ENCODE measurements at regions not wholly inside any gene's neighbourhood (a gene's known extent, or its start where the extent isn't known, plus 50 kb on each side); places are given as distances from the start of the nearest gene placed in this dataset.

DNA sequence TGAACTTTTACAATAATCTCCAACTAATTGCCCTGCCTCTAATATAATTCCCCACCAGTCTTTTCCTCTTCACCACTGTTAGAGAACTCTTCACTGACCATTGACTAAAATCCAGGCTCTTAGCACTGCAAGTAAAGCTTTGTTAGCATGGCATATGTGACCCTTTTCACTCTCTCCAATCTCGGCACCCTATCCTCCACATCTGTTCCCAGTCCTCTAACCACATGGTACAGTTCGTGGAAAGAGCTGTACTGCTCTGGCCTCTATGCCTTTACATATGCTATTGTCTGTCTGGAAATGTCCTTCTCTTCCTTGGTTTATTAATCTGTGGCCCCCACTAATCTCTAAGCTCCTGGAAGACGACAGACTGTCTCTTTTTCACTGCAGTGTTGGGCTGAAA is 63.0 kb upstream of the EIF2S2 start:
- ChIA-PET CTCF (interaction anchor here (0.6 to 1.4 kb wide), 3 partner anchors 11 to 621 kb away, joined by 3 to 5 read pairs (median 3); no protein-coding TSS in a partner anchor), POLR2A (no interaction called here)
- no peak overlapping the region for H3K4me2 ChIP-seq (ENCODE audit: insufficient read depth, low read length)
- H3K4me3 ChIP-seq (replicated peaks in 1 of 3; ENCODE audit: insufficient read depth in 1 of 3, low read depth in 1 of 3, low read length in 3 of 3), result no peak overlapping the region
- H3K9me1 ChIP-seq (replicated peaks; ENCODE audit: control insufficient read depth, extremely low read depth, insufficient read depth, low read length), result no peaks in the 10 kb centered on the region
- H3K36me3 ChIP-seq (ENCODE audit: control insufficient read depth in 2 of 2, extremely low read depth in 1 of 2, insufficient read depth in 2 of 2, low read length in 2 of 2), result no peaks in the 10 kb centered on the region
- no TSS peak for BruUV-seq (replicated peaks)
- H3K4me1 ChIP-seq (ENCODE audit: control insufficient read depth, extremely low read depth, insufficient read depth, low read length), result no peaks in the 10 kb centered on the region
- TF ChIP-seq POLR2AphosphoS5 (IDR thresholded peaks at IDR 0.05; ENCODE audit: insufficient read depth, low read depth, low read length) (no peak), GATA2 (IDR thresholded peaks at IDR 0.05; ENCODE audit: insufficient read depth, insufficient read length, low read depth, low read length) (no peak), EZH2 (IDR thresholded peaks at IDR 0.05; ENCODE audit: borderline replicate concordance, low read depth, low read length, severe bottlenecking) (no peak), MYC (IDR thresholded peaks at IDR 0.05; ENCODE audit: low read depth, low read length) (no peak), JUN (IDR thresholded peaks at IDR 0.05; ENCODE audit: borderline replicate concordance, insufficient read depth, insufficient read length, low read depth) (no peak), FOS (IDR thresholded peaks at IDR 0.05; ENCODE audit: borderline replicate concordance, insufficient read depth, low read length) (no peak), POLR2A (IDR thresholded peaks at IDR 0.05; ENCODE audit: low read depth, low read length) (no peak)
- TF ChIP-seq, protein P1, sequence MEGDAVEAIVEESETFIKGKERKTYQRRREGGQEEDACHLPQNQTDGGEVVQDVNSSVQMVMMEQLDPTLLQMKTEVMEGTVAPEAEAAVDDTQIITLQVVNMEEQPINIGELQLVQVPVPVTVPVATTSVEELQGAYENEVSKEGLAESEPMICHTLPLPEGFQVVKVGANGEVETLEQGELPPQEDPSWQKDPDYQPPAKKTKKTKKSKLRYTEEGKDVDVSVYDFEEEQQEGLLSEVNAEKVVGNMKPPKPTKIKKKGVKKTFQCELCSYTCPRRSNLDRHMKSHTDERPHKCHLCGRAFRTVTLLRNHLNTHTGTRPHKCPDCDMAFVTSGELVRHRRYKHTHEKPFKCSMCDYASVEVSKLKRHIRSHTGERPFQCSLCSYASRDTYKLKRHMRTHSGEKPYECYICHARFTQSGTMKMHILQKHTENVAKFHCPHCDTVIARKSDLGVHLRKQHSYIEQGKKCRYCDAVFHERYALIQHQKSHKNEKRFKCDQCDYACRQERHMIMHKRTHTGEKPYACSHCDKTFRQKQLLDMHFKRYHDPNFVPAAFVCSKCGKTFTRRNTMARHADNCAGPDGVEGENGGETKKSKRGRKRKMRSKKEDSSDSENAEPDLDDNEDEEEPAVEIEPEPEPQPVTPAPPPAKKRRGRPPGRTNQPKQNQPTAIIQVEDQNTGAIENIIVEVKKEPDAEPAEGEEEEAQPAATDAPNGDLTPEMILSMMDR (IDR thresholded peaks at IDR 0.05; ENCODE audit: extremely low read depth in 1 of 2, insufficient read depth in 1 of 2, low read depth in 1 of 2, low read length in 2 of 2), result no peak
- TF ChIP-seq, protein P2, sequence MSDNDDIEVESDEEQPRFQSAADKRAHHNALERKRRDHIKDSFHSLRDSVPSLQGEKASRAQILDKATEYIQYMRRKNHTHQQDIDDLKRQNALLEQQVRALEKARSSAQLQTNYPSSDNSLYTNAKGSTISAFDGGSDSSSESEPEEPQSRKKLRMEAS (IDR thresholded peaks at IDR 0.05; ENCODE audit: insufficient read depth, insufficient read length), result no peak
- peaks cover 4 to 36% of the 10 kb centered on the region in 2 experiments for H3K27me3 ChIP-seq (ENCODE audit: control insufficient read depth in 2 of 2, insufficient read depth in 2 of 2, low read length in 2 of 2)
- dilution Hi-C loops (cut with MboI; ENCODE audit: extremely low pct_ligation_motif_present, low sequenced_read_pairs) (no loop called here), intact Hi-C loops (cut with micrococcal nuclease) (no loop called here)
- no peaks in the 10 kb centered on the region for H3K79me2 ChIP-seq (ENCODE audit: control insufficient read depth, insufficient read depth, low read length)
- H3K27ac ChIP-seq (ENCODE audit: insufficient read depth, low read depth, low read length), result no peak overlapping the region
- FAIRE-seq, result no peak
- no peak overlapping the region for H2AFZ ChIP-seq (ENCODE audit: low read depth, low read length)
- no peaks in the 10 kb centered on the region for H3K9me3 ChIP-seq (replicated peaks; ENCODE audit: control insufficient read depth, insufficient read depth, low read length)
- no peaks in the 10 kb centered on the region for H4K20me1 ChIP-seq (replicated peaks; ENCODE audit: control insufficient read depth, extremely low read depth, insufficient read depth, low read length)
- no peak overlapping the region for H3K9ac ChIP-seq (replicated peaks; ENCODE audit: extremely low read depth, insufficient read depth, low read length)
- no peak for DNase-seq (ENCODE audit: low read depth, low spot score)
